Caco-2 (cell line): ENCODE measurements at regions not wholly inside any gene's neighbourhood (a gene's known extent, or its start where the extent isn't known, plus 50 kb on each side); places are given as distances from the start of the nearest gene placed in this dataset.

ENCODE experiments used
- BruUV-seq: library from RNA; stranded (reverse); fragments of 400-500 nt; replicated peaks from 2 replicates; lab custom pipeline; 2021; lab: Mats Ljungman, UMichigan
- CTCF ChIA-PET: fragments of 300-600 bp; sonication (Branson Sonifier 250); formaldehyde crosslinking; loops from one replicate; lab custom pipeline; 2022; ENCODE audit warnings: antibody characterized with exemption; lab: Charles Lee
- POLR2A ChIA-PET: fragments of 300-600 bp; sonication (Branson Sonifier 250); formaldehyde crosslinking; loops from one replicate; lab custom pipeline; 2022; ENCODE audit warnings: antibody characterized with exemption; lab: Charles Lee
- DNase-seq, 2 experiments: peaks; one replicate each; pipeline versions ENCODE4 v3.0.0 to v3.0.0-alpha.2; 2020 to 2022
- H3K27me3 ChIP-seq: replicated peaks from 2 replicates; pipeline ENCODE4 v1.6.0; 2011; ENCODE audit warnings: low read length; ENCODE audit not compliant: control insufficient read depth, insufficient read depth
- H3K36me3 ChIP-seq: 2 replicates; pipeline ENCODE4 v1.5.1; 2011; ENCODE audit warnings: low read length; ENCODE audit not compliant: control insufficient read depth, insufficient read depth
- H3K4me1 ChIP-seq: fragments of 250-450 bp; sonication (Bioruptor Pico); 2 replicates; pipeline ENCODE4 v1.5.1; 2020; ENCODE audit warnings: mild to moderate bottlenecking
- H3K4me3 ChIP-seq: 2 replicates; pipeline ENCODE4 v1.5.1; 2011; ENCODE audit warnings: low read depth, mild to moderate bottlenecking, control low read depth, low read length
- H3K9me3 ChIP-seq: fragments of 250-450 bp; sonication (Bioruptor Pico); 2 replicates; pipeline ENCODE4 v1.5.1; 2020; ENCODE audit warnings: mild to moderate bottlenecking, moderate library complexity
- H3K27ac Mint-ChIP-seq: one replicate; pipeline ENCODE4 v1.8.0; 2022; ENCODE audit warnings: mixed read lengths; ENCODE audit not compliant: unreplicated experiment
- H3K27me3 Mint-ChIP-seq: one replicate; pipeline ENCODE4 v1.8.0; 2022; ENCODE audit warnings: mixed read lengths; ENCODE audit not compliant: insufficient read depth, unreplicated experiment
- H3K36me3 Mint-ChIP-seq: one replicate; pipeline ENCODE4 v1.8.0; 2022; ENCODE audit warnings: mild to moderate bottlenecking, mixed read lengths; ENCODE audit not compliant: insufficient read depth, unreplicated experiment
- H3K4me1 Mint-ChIP-seq: one replicate; pipeline ENCODE4 v1.8.0; 2022; ENCODE audit warnings: low read depth, mixed read lengths; ENCODE audit not compliant: unreplicated experiment
- H3K4me3 Mint-ChIP-seq: one replicate; pipeline ENCODE4 v1.8.0; 2022; ENCODE audit warnings: mild to moderate bottlenecking, moderate library complexity, mixed read lengths; ENCODE audit not compliant: unreplicated experiment
- H3K9me3 Mint-ChIP-seq: one replicate; pipeline ENCODE4 v1.8.0; 2022; ENCODE audit warnings: mixed read lengths; ENCODE audit not compliant: unreplicated experiment
- intact Hi-C: fragments of 100-400 bp; cut with micrococcal nuclease; formaldehyde crosslinking; loops from one replicate; pipeline ENCODE4 v1.10.0; 2022; ENCODE audit not compliant: unreplicated experiment
- TF ChIP-seq, protein P1 (sequence below), 2 experiments: fragments of 200-600 bp in 1 of 2; IDR thresholded peaks; 1 replicate in 1 of 2; 2 replicates in 1 of 2; pipeline versions ENCODE4 v1.5.1 to v1.8.0; 2011 to 2022; ENCODE audit warnings: antibody characterized with exemption in 1 of 2, control low read depth in 1 of 2, inconsistent platforms in 1 of 2, low read depth in 1 of 2, low read length in 1 of 2, mild to moderate bottlenecking in 1 of 2, moderate library complexity in 1 of 2; ENCODE audit not compliant: insufficient read depth in 1 of 2, severe bottlenecking in 1 of 2, unreplicated experiment in 1 of 2

DNA sequence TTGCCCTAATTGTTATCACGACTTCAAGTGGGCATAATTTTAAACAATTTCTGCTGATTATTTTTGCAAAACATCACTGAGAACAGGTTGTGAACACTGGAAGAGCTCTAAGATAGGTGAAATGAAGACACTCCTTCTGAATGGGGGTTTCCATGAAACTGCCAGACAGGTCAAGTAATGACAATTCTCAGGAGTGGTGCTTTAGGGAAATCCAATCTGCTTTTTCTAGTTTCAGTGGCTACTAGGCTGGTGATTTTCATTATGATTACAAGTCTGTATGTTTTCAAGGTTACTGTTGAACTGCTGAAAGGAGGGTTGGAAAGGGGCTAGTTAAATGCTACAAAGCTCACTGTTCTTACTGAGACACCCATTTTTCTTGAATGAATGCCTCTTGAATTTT is 1724.2 kb downstream of the PCDH9 start:
- TF ChIP-seq, protein P1, sequence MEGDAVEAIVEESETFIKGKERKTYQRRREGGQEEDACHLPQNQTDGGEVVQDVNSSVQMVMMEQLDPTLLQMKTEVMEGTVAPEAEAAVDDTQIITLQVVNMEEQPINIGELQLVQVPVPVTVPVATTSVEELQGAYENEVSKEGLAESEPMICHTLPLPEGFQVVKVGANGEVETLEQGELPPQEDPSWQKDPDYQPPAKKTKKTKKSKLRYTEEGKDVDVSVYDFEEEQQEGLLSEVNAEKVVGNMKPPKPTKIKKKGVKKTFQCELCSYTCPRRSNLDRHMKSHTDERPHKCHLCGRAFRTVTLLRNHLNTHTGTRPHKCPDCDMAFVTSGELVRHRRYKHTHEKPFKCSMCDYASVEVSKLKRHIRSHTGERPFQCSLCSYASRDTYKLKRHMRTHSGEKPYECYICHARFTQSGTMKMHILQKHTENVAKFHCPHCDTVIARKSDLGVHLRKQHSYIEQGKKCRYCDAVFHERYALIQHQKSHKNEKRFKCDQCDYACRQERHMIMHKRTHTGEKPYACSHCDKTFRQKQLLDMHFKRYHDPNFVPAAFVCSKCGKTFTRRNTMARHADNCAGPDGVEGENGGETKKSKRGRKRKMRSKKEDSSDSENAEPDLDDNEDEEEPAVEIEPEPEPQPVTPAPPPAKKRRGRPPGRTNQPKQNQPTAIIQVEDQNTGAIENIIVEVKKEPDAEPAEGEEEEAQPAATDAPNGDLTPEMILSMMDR (IDR thresholded peaks at IDR 0.05; ENCODE audit: insufficient read depth in 1 of 2, low read depth in 1 of 2, low read length in 1 of 2, severe bottlenecking in 1 of 2, unreplicated experiment in 1 of 2) = no peak
- H3K27me3 Mint-ChIP-seq = no peaks in the 10 kb centered on the region
- no peak for DNase-seq
- no TSS peak for BruUV-seq
- POLR2A ChIA-PET = no interaction called here
- CTCF ChIA-PET = no interaction called here
- no peak overlapping the region for H3K27ac Mint-ChIP-seq
- H3K36me3 ChIP-seq = no peaks in the 10 kb centered on the region
- H3K27me3 ChIP-seq = no peaks in the 10 kb centered on the region
- no peak overlapping the region for H3K4me3 Mint-ChIP-seq
- H3K4me1 Mint-ChIP-seq = peaks cover 7% of the 10 kb centered on the region
- H3K9me3 Mint-ChIP-seq = no peaks in the 10 kb centered on the region
- no peak overlapping the region for H3K4me3 ChIP-seq
- H3K9me3 ChIP-seq = no peaks in the 10 kb centered on the region
- no peaks in the 10 kb centered on the region for H3K4me1 ChIP-seq
- no peaks in the 10 kb centered on the region for H3K36me3 Mint-ChIP-seq
- intact Hi-C loops = no loop called here

GRCh38 chr13:65504213-65504612 is 1725.9 kb downstream of the PCDH9 start:
- CTCF ChIA-PET = no interaction called here
- Mint-ChIP-seq H3K9me3 (no peaks in the 10 kb centered on the region), H3K36me3 (no peaks in the 10 kb centered on the region), H3K4me3 (no peak overlapping the region), H3K4me1 (peaks cover 7% of the 10 kb centered on the region), H3K27ac (no peak overlapping the region), H3K27me3 (no peaks in the 10 kb centered on the region)
- POLR2A ChIA-PET = no interaction called here
- Histone ChIP-seq H3K27me3 (no peaks in the 10 kb centered on the region), H3K4me3 (no peak overlapping the region), H3K9me3 (no peaks in the 10 kb centered on the region), H3K36me3 (no peaks in the 10 kb centered on the region), H3K4me1 (no peaks in the 10 kb centered on the region)
- no TSS peak for BruUV-seq
- TF ChIP-seq, protein P1 (IDR thresholded peaks at IDR 0.05; ENCODE audit: insufficient read depth in 1 of 2, low read depth in 1 of 2, low read length in 1 of 2, severe bottlenecking in 1 of 2, unreplicated experiment in 1 of 2) = no peak
- DNase-seq = no peak
- intact Hi-C loops = no loop called here

GRCh38 chr13:65500481-65500880 is 1729.7 kb downstream of the PCDH9 start:
- Mint-ChIP-seq H3K27me3 (no peaks in the 10 kb centered on the region), H3K4me3 (no peak overlapping the region), H3K36me3 (no peaks in the 10 kb centered on the region), H3K27ac (no peak overlapping the region), H3K4me1 (no peaks in the 10 kb centered on the region), H3K9me3 (no peaks in the 10 kb centered on the region)
- DNase-seq = no peak
- POLR2A ChIA-PET = no interaction called here
- Histone ChIP-seq H3K4me3 (no peak overlapping the region), H3K36me3 (no peaks in the 10 kb centered on the region), H3K27me3 (no peaks in the 10 kb centered on the region), H3K9me3 (no peaks in the 10 kb centered on the region), H3K4me1 (no peaks in the 10 kb centered on the region)
- CTCF ChIA-PET = no interaction called here
- TF ChIP-seq, protein P1 (IDR thresholded peaks at IDR 0.05; ENCODE audit: insufficient read depth in 1 of 2, low read depth in 1 of 2, low read length in 1 of 2, severe bottlenecking in 1 of 2, unreplicated experiment in 1 of 2) = no peak
- no TSS peak for BruUV-seq
- intact Hi-C loops = no loop called here
